HG02884 (cell line): ENCODE measurements at regions not wholly inside any gene's neighbourhood (a gene's known extent, or its start where the extent isn't known, plus 50 kb on each side); places are given as distances from the start of the nearest gene placed in this dataset.

Experiments
- ATAC-seq: cut with Tn5 transposase; IDR thresholded peaks from one replicate; pipeline ENCODE4 v1.9.1; 2021; ENCODE audit warnings: mild to moderate bottlenecking, moderate library complexity; ENCODE audit not compliant: unreplicated experiment

DNA sequence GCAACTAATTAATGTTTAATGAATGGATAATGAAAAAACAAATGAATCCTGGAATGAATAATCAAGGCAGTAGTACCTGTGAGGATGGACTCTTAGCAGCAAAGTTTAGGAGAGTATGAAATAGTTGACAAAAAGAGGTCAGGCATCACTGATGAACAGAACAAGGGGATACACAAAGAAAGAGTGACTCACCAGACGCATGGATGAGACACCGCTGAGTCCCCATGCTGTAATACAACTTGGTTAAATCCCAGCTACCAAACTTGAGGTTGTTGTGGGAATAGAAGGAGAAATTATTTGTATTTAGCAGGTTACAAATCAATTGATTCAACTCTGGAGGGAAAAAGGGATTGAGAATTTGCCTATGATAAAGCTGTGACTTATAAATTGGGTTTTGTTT lies 976.9 kb upstream of the TENM4 start:
- ATAC-seq: no peak

DNA sequence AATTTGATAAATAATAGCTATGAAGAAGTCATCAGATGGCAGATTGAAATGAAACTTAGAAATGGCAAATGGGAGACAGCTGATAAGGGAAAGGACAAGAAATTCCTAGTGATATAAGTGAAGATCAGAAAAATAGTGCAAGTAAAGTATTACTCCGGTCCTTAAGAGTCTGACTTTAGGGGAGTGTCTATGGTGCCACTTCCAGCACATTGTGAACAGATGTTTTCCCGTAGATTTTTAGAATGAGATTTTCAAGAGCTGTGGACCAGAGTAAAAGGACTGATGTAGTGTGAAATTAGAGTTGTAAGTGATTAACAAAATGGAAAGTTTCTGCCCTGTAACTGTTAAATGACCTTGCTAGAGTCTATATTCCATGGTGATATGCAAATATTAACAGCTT lies 974.8 kb upstream of the TENM4 start:
- no peak for ATAC-seq

DNA sequence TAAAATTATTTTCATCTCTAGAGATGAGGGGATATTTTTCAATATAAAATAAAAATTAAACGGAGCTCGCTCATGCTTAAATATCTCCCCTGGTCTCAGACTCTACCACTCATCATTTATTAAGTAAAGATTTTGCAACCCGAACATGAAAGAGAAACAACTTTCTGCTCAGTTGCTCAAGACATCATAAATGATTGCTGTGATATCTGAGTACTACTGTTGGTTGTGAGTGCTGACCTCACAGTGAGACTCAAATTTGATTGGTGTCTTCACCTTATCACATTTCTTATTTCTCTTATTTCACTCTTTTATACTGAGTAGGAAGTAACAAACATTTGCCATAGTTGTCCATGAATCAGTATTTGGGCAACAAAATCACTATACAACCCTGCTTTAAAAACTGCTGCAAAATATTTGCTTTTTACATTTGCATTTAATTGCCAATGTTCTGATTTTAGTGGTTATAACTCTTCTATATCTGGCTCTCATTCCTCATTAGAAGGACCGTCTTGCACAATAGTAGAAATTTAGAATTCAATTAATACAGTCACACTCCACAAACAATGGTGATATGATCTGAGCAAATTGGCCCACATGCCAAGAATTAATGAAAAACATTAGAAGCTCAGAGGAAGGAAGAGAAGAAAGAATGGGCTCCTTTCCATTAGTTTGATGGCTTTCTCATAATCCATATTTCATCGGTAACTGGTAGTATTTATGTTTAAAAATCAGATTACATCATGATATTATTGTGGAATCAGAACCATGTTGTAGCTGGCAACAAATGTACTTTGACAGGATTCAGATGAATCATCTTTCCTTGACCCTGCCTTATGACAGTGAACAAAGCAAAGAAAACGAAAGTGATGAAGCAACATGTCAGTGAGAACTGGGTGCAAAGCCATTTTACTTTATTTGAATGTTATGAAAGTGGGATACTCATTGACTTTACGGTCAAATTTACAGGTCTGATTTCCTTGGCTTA lies 973.6 kb upstream of the TENM4 start:
- ATAC-seq: no peak

DNA sequence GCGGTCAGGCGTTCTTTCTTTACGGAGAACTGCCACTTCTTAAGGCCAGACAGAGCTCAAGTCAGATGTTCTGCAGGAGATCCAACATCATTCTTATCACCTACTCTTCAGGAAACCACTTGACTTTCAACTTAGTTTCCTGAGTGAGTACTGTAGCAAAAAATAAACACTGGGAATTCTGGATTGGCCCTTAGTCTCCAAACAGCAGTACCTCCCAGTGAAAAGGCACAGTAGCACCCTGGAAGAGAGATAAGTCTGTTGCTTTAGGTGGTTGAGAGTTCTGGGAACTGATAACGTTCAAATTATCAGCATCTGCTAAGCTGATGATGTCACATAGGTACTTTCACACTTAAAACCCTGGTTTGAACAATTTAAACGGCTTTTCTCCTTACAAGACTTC lies 971.8 kb upstream of the TENM4 start:
- ATAC-seq: no peak

DNA sequence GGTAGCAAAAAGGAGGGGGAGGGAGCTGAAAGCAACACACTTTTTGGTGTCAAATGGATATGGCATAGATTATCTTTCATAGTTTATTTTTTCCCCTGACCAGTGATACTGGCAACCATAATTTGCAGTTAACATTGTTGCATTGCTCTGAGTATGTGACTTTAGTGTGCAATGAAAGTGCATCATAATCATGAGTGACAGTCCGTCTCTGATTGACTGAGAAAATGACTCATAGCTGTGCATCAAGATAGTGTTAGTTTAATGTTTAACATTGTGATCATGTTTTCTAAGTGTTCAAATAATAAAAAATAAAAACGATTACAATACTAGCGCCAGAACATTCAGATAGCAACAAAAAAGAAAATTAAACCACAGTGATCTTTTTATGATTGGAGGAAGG lies 952.4 kb upstream of the TENM4 start:
- ATAC-seq: no peak

DNA sequence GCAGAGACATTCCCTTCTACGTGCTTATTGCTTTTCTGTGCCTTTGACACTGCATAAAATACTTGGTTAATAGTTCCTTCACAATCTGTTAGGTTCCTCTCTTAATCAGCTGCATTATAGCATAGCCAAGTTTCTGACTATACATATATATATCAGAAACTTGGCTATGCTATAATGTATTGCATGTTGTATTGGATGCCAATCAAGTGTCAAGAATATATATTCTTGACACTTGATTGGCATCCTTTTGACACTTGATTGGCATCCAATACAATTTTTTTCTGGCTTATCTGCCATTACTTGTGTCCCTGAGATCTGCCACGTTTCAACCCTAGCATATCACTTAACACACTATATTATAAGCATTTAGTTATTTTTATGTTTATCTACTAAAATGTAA lies 949.7 kb upstream of the TENM4 start:
- no peak for ATAC-seq

DNA sequence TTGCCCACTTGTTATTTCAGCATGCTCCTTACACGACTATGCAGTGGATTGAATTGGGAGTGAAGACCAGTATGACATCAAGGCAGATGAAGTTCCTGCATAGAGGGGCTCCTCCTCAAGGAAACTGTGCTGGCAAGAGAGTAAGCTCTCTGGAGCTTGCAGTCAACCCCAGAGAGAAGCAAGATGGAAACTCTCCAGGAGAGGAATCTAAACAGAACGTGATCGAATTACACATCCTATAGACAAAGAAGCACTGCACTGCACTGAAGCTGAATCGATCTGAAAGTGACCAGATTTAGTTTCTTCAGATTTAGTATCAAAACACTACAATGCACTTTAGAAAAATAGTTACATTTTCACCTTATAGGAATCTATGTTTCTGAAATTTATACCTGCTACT lies 947.7 kb upstream of the TENM4 start:
- ATAC-seq: no peak

DNA sequence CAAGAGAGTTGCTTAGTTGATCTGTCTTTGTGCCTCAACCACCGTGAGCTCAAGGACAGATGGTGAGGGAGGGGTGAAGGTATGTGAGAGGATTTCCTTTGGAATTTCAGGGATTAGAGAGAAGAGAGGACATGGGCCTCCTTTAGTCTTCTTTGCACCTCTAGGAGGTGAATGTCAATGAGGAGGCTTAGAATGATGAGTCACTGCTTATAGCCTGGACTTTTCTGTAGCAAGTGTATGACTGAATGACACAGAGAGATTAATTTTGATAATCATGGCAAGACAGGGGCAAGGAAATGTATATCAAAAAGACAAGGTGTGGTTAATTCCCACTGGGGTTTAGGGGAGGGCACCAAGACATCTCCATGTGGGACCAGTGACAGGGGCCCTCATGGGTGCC lies 947.3 kb upstream of the TENM4 start:
- ATAC-seq: no peak

DNA sequence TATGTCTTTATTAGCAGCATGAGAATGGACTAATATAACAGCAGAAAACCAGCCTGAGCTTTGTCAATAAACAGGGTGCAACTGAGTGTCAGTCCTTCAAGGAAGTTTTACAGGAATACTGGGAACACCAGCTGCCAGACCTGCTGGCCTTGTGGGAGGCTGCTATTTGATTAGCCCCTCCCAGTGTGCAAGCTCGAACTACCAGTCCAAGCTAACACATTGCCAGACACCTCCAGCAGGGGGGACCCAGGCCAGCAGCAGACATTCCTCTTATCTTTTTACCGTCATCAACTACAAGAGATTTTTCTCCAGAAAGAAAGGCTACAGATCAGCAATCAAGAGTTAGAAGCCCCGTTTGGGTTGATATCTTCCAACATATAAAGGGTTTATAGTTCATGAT lies 942.8 kb upstream of the TENM4 start:
- no peak for ATAC-seq

DNA sequence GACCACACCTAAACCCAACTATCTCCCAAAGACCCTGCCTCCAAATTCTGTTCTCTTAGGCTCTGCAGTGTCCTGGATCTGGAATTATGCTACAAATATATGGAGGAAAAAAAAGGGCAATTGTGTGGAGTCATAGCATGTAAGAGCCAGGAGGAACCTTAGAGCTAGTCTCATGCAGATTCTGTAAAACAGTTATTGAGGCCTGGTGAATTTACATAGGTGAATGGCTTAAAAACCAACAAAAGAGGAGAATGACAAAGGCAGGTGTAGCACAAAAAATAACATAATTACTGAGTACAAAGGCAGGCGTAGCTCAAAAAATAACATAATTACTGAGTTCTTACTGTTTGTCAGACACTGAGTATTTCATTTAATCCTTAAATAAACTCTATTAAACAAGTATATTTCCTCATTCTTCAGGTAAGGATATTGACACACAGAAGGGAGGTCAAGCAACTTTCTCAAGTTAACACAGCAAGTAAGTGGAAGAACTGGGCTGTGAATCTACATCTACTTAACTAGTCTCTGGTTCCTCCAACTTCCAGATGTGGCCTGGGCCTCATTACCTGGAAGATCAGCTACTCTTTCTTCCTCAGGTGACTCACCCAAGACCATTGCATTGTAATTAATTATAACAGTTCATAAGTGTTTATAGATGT lies 938.9 kb upstream of the TENM4 start:
- ATAC-seq: no peak

DNA sequence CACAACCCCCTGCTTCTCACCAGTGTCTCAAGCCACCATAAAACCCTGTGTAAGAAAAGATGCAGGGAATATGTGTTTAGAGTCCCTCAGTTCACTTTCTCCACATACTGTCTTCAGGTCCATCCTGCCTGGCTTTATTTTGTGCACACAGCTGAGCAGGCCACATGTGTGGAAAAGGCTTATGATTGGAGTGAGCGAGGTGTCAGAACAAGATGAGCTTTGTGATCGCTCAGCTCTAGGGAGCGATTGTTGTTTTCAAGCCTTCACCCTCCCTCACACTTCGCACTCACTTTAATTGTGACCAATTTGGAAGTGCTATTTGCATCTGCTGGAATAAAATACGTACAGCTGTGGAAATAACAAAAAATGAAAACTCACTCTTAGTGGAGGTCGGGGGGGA lies 931.1 kb upstream of the TENM4 start:
- ATAC-seq: no peak

DNA sequence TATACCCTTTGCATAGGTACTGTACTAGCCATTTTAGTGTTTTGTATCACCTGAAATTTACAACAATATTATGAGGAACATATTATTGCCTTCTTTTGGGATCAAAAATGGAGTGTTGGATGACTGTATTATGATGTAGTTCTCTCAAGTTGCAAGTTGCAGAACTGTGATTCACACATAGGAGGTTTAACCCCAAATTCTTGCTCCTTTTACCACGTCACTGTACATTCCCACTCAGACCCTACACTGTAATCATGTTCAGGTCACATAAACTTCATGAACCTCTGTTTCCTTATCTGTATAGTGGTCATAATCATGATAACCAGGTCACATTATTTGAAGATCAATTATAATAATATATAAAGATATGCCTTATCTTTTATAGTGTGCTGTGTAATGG lies 925.1 kb upstream of the TENM4 start:
- no peak for ATAC-seq

DNA sequence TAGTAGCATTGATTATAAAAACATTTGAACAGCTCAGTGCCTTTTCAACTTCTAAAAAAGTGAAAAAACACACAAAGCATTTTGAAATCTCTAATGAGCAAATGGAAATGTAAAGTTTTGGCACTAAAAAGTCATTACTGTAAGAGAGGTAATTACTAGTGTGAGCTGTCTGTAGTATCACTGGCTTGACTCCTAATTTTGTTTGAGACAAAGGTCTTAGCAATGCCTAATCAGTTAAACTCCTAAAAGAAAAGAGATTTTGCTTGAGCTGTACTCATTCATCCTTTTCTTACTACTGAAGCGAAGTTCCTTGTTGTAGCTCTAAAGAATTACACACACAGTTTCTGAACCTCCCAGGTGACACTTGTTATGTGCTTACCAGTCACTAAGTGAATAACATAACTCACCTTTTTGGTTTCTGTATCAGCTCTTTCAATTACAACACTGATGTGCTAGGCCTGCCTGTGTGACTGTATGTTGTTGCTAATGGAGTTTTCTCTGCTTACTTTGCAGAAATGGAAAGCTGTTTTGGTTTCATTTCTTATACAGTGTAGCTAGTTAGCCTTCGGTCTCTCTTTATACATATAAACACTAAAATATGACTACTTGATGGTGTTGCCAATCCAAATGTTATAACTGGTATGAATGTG lies 924.4 kb upstream of the TENM4 start:
- ATAC-seq: no peak

DNA sequence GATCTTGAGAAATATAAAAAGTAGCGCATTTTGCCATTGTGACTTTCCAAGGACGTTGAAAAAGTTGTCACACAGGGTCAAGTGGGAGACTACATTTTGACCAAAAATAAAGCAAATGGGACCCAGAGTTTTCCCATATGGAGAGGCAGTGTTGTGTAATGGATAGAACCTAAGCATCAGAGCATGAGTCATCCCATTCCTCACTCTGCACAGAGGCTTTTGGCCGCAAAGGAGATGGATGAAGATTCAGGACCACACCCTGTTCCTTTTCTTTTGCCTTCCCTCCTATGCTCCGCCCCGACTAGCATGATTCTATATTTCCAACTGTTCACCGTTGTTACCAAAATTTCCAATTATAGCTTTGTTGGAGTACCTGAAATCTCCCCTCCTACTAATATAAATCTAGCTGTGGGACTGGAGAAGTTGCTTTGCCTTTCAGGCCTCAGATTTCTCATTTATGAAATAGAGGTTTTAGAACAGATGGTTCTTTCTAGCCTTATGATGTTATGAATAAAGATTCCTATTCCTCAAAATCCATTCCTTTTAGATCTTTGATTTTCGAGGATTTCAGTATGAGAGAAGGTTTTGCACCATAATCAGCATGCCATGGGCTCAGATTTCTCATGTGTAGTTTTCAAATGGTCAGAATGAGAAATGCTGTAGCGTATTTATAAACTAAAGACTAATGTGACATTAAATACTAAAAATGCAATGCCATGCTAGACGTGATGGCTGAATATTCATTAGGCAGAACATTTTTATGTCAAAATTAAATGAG lies 921.9 kb upstream of the TENM4 start:
- ATAC-seq: no peak

DNA sequence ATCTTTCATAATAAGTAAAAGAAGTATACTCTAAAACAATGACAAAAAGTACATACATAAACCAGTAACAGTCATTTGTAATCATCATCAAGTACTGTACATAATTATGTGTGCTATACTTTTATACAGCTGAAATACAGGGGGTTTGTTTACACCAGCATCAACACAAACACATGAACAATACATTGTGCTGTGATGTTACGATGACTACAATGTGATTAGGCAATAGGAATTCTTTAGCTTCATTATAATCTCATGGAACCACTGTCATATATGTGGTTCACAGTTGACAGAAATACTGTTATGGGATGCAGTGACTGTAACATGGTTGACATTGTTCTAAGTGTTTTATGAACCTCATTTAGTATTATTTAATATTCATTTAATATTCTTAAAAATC lies 914.4 kb upstream of the TENM4 start:
- ATAC-seq: no peak

DNA sequence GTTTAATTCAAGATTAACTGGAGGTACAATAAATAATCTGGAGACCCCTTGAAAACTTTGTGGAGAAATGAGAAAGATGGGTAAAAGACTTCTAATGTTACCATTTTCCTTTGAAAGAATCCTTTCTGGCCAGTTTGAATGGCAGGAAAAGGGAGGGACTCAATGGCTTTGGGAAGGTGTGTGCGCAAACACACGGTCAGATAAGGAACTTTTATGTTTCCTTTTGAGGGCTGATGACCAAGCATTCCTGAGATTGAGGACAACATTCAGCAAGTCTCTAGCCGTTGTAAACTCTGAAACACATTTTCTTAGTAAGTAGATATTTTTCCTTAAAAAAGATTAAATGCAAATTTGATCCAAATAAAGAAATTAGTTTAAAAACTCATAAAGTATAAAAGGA lies 909.7 kb upstream of the TENM4 start:
- no peak for ATAC-seq

DNA sequence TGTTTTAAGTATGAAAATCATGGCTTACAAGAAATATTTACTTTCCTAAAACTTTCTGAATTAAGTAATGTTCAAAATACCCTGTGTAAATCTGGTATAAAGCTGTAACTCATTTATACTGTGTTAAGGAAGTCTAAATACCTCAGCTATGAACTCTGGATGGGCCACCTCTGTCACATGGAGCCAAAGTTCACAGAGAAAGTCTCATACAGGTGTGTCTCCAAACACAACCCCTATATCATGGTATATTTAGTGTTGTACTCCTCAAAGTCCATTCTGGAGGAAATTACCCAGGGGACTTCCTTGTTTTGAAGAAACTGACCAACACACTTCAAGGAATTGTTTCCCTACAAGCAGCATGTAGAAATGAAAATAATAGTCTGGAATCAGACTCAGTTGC lies 909.2 kb upstream of the TENM4 start:
- ATAC-seq: no peak

DNA sequence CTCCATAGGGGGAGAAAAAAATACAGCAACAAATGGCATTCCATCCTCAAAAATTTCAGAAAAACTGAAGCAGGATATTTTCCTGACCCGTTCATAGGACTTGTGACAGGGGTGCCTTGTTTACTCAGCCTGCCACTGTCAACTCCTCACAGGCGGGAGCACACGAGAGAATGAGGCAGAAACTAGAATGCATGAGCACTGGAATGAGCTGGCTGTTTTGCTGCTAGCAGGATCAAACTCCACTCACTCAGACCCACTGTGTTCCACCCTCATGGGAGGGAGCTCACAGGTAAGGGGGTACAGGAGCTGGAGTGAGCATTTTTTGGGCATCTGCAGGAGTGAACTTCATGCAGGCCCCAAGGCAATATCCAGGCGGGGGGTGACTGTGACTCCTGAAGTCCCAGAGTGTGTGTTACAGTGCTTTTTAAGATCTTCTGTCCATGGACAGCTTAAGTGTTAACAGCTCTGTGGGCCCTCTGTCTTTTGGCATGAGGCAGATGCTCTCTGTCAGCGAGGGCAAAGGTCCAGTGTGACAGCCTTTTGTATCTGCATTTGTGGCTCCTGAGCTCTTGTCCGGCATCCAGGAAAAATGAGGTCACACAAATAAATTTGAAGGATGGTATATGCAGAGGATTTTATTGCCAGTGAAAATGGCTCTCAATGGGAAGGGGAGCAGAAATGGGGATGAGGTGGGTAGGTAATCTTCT lies 905.7 kb upstream of the TENM4 start:
- ATAC-seq: no peak

DNA sequence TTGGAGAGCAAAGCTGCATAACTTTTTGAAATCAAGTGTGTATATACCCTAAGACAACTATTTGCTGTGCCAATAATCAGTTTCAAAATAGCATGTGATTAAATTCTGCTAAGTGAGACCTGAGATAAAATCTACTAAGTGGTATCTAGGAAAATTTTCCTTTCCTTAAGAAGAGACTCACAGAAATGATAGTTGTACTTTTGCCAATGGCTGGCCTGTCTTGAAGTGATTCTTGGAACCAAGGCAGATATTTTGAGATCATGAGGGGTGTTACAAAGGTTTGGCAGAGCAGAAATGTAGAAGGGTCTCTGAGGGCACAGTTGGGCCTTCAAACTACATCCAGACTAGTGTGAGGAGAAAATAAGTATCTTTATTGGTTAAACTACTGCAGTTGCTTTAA lies 902.6 kb upstream of the TENM4 start:
- no peak for ATAC-seq

DNA sequence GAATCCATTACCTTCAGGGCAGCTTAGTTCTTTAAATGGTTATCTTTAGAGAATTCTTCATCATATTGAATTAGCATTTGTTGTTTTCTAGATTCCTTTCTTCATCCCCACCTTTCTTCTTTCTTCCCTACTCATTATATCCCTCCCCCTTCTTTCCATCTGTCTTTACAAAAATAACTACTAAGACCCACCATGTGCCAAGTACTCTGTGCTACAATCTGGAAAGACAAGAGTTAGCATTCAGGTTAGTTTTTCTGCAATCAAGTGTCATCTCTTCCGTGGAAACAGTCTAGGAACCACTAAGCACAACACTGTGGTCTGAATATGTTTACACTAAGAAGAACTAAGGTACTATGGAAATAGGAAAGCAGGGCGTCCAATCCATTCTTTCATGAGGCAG lies 897.4 kb upstream of the TENM4 start:
- ATAC-seq: no peak

DNA sequence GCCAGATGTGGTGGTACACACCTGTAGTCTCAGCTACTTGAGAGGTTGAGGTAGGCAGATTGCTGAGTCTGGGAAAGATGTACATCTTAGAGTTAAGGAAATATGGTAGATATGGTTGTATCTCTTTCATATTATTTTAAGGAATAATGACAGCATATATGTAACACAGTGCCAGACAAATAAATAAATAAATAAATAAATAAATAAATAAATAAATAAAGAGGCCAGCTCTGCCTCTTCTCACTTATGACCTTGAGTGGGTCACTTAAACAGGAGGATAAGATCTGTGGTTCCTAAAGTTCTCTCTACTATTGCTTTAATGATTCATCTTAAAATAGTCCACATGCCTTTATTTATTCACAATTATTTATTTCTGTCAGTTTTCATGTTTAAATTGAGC lies 890.9 kb upstream of the TENM4 start:
- no peak for ATAC-seq
